ENCODE measurements at regions not wholly inside any gene's neighbourhood (a gene's known extent, or its start where the extent isn't known, plus 50 kb on each side); places are given as distances from the start of the nearest gene placed in this dataset.

GRCh38 chr21:35724156-35724555, 336.2 kb downstream of the SETD4 start (continued):
- TF ChIP-seq PBX3 (IDR thresholded peaks at IDR 0.05): no peak
- no peak for TF ChIP-seq ZC3H11A (IDR thresholded peaks at IDR 0.05)

GRCh38 chr21:35721701-35722100, 338.6 kb downstream of the SETD4 start:
- 8% methylated on average over 4 of the region's 4 CpGs for WGBS (ENCODE audit: missing lambda C conversion rate)
- CTCF ChIA-PET: interaction anchor here (0.6 kb wide), 1 partner anchor 787 kb away, joined by 3 read pairs; no protein-coding TSS in a partner anchor
- TF ChIP-seq MAFK (IDR thresholded peaks at IDR 0.05; ENCODE audit: partially characterized antibody): no peak
- no peak for TF ChIP-seq MAZ (IDR thresholded peaks at IDR 0.05; ENCODE audit: borderline replicate concordance, low read depth, low read length)
- TF ChIP-seq PBX3 (IDR thresholded peaks at IDR 0.05): no peak
- TF ChIP-seq POLR2AphosphoS2 (conservative IDR thresholded peaks at IDR 0.05; ENCODE audit: low read length): no peak
- TF ChIP-seq FOXS1 (CRISPR knock-in tag; IDR thresholded peaks at IDR 0.05): no peak
- no peak for TF ChIP-seq CBX8 (IDR thresholded peaks at IDR 0.05)
- TF ChIP-seq ZFP36 (IDR thresholded peaks at IDR 0.05; ENCODE audit: borderline replicate concordance, partially characterized antibody): no peak

GRCh38 chr21:35720208-35720731, 340.1 kb downstream of the SETD4 start:
- ChIA-PET CTCF (no interaction called here), POLR2A (no interaction called here)
- no peak for TF ChIP-seq HOXB13 (CRISPR knock-in tag; IDR thresholded peaks at IDR 0.05; ENCODE audit: low read depth)
- no peak for TF ChIP-seq RARB (CRISPR knock-in tag; IDR thresholded peaks at IDR 0.05)
- no peak for TF ChIP-seq EHMT2 (IDR thresholded peaks at IDR 0.05; ENCODE audit: low read depth)
- no peak for TF ChIP-seq ZFP36 (IDR thresholded peaks at IDR 0.05; ENCODE audit: borderline replicate concordance, partially characterized antibody)
- no peak for TF ChIP-seq BCL3 (IDR thresholded peaks at IDR 0.05)
- TF ChIP-seq FOSB (CRISPR knock-in tag; IDR thresholded peaks at IDR 0.05): no peak
- TF ChIP-seq HMGXB4 (CRISPR knock-in tag; IDR thresholded peaks at IDR 0.05; ENCODE audit: borderline replicate concordance): no peak
- no peak for TF ChIP-seq ELK1 (IDR thresholded peaks at IDR 0.05; ENCODE audit: low read depth, low read length)
- TF ChIP-seq EP300 (IDR thresholded peaks at IDR 0.05): no peak
- TF ChIP-seq HDAC2 (IDR thresholded peaks at IDR 0.05): no peak
- no peak for TF ChIP-seq USF2 (IDR thresholded peaks at IDR 0.05)
- TF ChIP-seq HOXB5 (CRISPR knock-in tag; IDR thresholded peaks at IDR 0.05): no peak
- no peak for TF ChIP-seq FOSL2 (IDR thresholded peaks at IDR 0.05)
- no peak for TF ChIP-seq FOSL2 (CRISPR knock-in tag; IDR thresholded peaks at IDR 0.05)
- no peak for TF ChIP-seq SREBF2 (IDR thresholded peaks at IDR 0.05)
- no peak for TF ChIP-seq NPAS2 (CRISPR knock-in tag; IDR thresholded peaks at IDR 0.05; ENCODE audit: borderline replicate concordance)
- no peak for TF ChIP-seq JUN (IDR thresholded peaks at IDR 0.05)
- TF ChIP-seq TFCP2L1 (CRISPR knock-in tag; IDR thresholded peaks at IDR 0.05): no peak
- no peak for TF ChIP-seq MAX (IDR thresholded peaks at IDR 0.05)
- no peak overlapping the region for H3K4me3 ChIP-seq
- H3K27ac ChIP-seq: no peak overlapping the region
- DNase-seq (ENCODE audit: low read depth in 1 of 2, low spot score in 1 of 2) (no peak), FAIRE-seq (no peak), ATAC-seq (no peak)
- no peaks in the 10 kb centered on the region for H3K4me1 ChIP-seq
- H3K4me2 ChIP-seq: no peak overlapping the region
- 17% methylated on average over 6 of the region's 6 CpGs for WGBS (ENCODE audit: missing lambda C conversion rate)
- H3K9me3 ChIP-seq: no peaks in the 10 kb centered on the region

More at GRCh38 chr21:35721701-35722100, 338.6 kb downstream of the SETD4 start:
- no peak for ATAC-seq
- Histone ChIP-seq H3K4me1 (no peaks in the 10 kb centered on the region), H3K4me3 (no peak overlapping the region), H3K27ac (no peak overlapping the region), H3K4me2 (no peak overlapping the region), H3K9me3 (no peaks in the 10 kb centered on the region)
- no peak for FAIRE-seq
- POLR2A ChIA-PET: no interaction called here
- no peak for DNase-seq (ENCODE audit: low read depth in 1 of 2, low spot score in 1 of 2)

Data from A549 (cell line).